Endothelial cell of umbilical vein (primary cell): ENCODE measurements at regions not wholly inside any gene's neighbourhood (a gene's known extent, or its start where the extent isn't known, plus 50 kb on each side); places are given as distances from the start of the nearest gene placed in this dataset.

Source experiments
- BruUV-seq: library from RNA; stranded (reverse); fragments of 400-500 nt; replicated peaks from 2 replicates; lab custom pipeline; 2021; lab: Mats Ljungman, UMichigan
- CTCF ChIA-PET: fragments of 300-600, 350-600 bp; sonication (Branson Sonifier 250); formaldehyde crosslinking; loops from one replicate; lab custom pipeline; 2021; ENCODE audit warnings: antibody characterized with exemption, inconsistent platforms; lab: Charles Lee
- POLR2A ChIA-PET: fragments of 300-600, 350-600 bp; sonication (Branson Sonifier 250); formaldehyde crosslinking; loops from one replicate; lab custom pipeline; 2021; ENCODE audit warnings: antibody characterized with exemption, inconsistent platforms; lab: Charles Lee
- DNase-seq: peaks from one replicate; pipeline ENCODE4 v3.0.0-alpha.2; 2011; ENCODE audit warnings: low read depth, low spot score
- FAIRE-seq: peaks from 2 replicates; lab custom pipeline; 2011; peaks lifted over from hg19 to GRCh38; lab: Jason Lieb, UNC
- H2AFZ ChIP-seq: 2 replicates; pipeline ENCODE4 v1.6.0; 2012; ENCODE audit warnings: low read depth, low read length, control low read depth, inconsistent platforms
- H3K27ac ChIP-seq: 2 replicates; pipeline ENCODE4 v1.5.1; 2011; ENCODE audit warnings: low read depth, mild to moderate bottlenecking, control low read depth, low read length, moderate library complexity; ENCODE audit not compliant: insufficient read depth
- H3K27me3 ChIP-seq, 2 experiments: 2 replicates each; pipeline versions ENCODE4 v1.6.0 to v1.6.1; 2011; ENCODE audit warnings: low read length in 2 of 2, mixed read lengths in 1 of 2; ENCODE audit not compliant: control insufficient read depth in 2 of 2, insufficient read depth in 2 of 2
- H3K36me3 ChIP-seq, 2 experiments: 2 replicates in 1 of 2; 3 replicates in 1 of 2; pipeline ENCODE4 v1.5.1; 2011; ENCODE audit warnings: low read length in 2 of 2, mild to moderate bottlenecking in 1 of 2, moderate library complexity in 1 of 2; ENCODE audit not compliant: control insufficient read depth in 2 of 2, insufficient read depth in 2 of 2; ENCODE audit errors: extremely low read depth in 1 of 2
- H3K4me1 ChIP-seq: 3 replicates; pipeline ENCODE4 v1.5.1; 2011; ENCODE audit warnings: mild to moderate bottlenecking, low read length; ENCODE audit not compliant: control insufficient read depth, insufficient read depth; ENCODE audit errors: extremely low read depth
- H3K4me2 ChIP-seq: 2 replicates; pipeline ENCODE4 v1.6.1; 2011; ENCODE audit warnings: low read length, control low read depth, mixed read lengths; ENCODE audit not compliant: insufficient read depth
- H3K4me3 ChIP-seq, 3 experiments: fragments of 200-600 bp in 1 of 3; sonication (generic), shearing (Covaris generic) in 1 of 3; replicated peaks in 1 of 3; 2 replicates each; pipeline ENCODE4 v1.5.1; 2011 to 2016; ENCODE audit warnings: control low read depth in 3 of 3, low read length in 3 of 3, mild to moderate bottlenecking in 2 of 3, inconsistent platforms in 1 of 3, low read depth in 1 of 3, moderate library complexity in 1 of 3; ENCODE audit not compliant: insufficient read depth in 1 of 3
- H3K79me2 ChIP-seq: 2 replicates; pipeline ENCODE4 v1.6.0; 2012; ENCODE audit warnings: low read length, inconsistent platforms; ENCODE audit not compliant: control insufficient read depth, insufficient read depth
- H3K9ac ChIP-seq: replicated peaks from 2 replicates; pipeline ENCODE3; 2011; ENCODE audit warnings: low read length, control low read depth; ENCODE audit not compliant: insufficient read depth; ENCODE audit errors: extremely low read depth
- H3K9me1 ChIP-seq: replicated peaks from 3 replicates; pipeline ENCODE4 v1.6.0; 2011; ENCODE audit warnings: mild to moderate bottlenecking, low read length; ENCODE audit not compliant: control insufficient read depth, insufficient read depth; ENCODE audit errors: extremely low read depth
- H3K9me3 ChIP-seq: replicated peaks from 2 replicates; pipeline ENCODE4 v1.5.1; 2012; ENCODE audit warnings: low read length, inconsistent platforms; ENCODE audit not compliant: control insufficient read depth, insufficient read depth
- H4K20me1 ChIP-seq: replicated peaks from 2 replicates; pipeline ENCODE3; 2011; ENCODE audit warnings: mild to moderate bottlenecking, low read length; ENCODE audit not compliant: control insufficient read depth, insufficient read depth; ENCODE audit errors: extremely low read depth
- CTCF ChIP-seq, 2 donors: IDR thresholded peaks; 1 replicate in 1 of 2; 2 replicates in 1 of 2; pipeline ENCODE4 v1.5.1; 2011; ENCODE audit warnings: low read length in 2 of 2, mild to moderate bottlenecking in 2 of 2, moderate library complexity in 2 of 2, control low read depth in 1 of 2, inconsistent platforms in 1 of 2, low read depth in 1 of 2; ENCODE audit not compliant: insufficient read depth in 1 of 2; ENCODE audit errors: extremely low read depth in 1 of 2
- EZH2 ChIP-seq: IDR thresholded peaks from 2 replicates; pipeline ENCODE4 v1.6.1; 2012; ENCODE audit warnings: borderline replicate concordance, low read depth, mild to moderate bottlenecking, moderate library complexity, low read length, inconsistent platforms; ENCODE audit not compliant: severe bottlenecking
- FOS ChIP-seq: IDR thresholded peaks from 2 replicates; pipeline ENCODE4 v1.6.1; 2011; ENCODE audit warnings: mild to moderate bottlenecking, low read length, moderate library complexity, borderline replicate concordance; ENCODE audit not compliant: insufficient read depth
- GATA2 ChIP-seq: IDR thresholded peaks from 2 replicates; pipeline ENCODE4 v1.7.0; 2011; ENCODE audit warnings: low read depth, mild to moderate bottlenecking, moderate library complexity, mixed read lengths, low read length; ENCODE audit not compliant: insufficient read length, insufficient read depth
- JUN ChIP-seq: IDR thresholded peaks from 2 replicates; pipeline ENCODE4 v1.6.1; 2011; ENCODE audit warnings: borderline replicate concordance, low read depth; ENCODE audit not compliant: insufficient read length, insufficient read depth
- MAX ChIP-seq: IDR thresholded peaks from 2 replicates; pipeline ENCODE4 v1.6.1; 2011; ENCODE audit not compliant: insufficient read depth, insufficient read length
- MYC ChIP-seq: IDR thresholded peaks from one replicate; pipeline ENCODE4 v1.6.1; 2011; ENCODE audit warnings: mild to moderate bottlenecking, low read depth, low read length
- POLR2A ChIP-seq: IDR thresholded peaks from 2 replicates; pipeline ENCODE4 v1.6.1; 2012; ENCODE audit warnings: low read depth, mild to moderate bottlenecking, control low read depth, low read length
- POLR2AphosphoS5 ChIP-seq: IDR thresholded peaks from 2 replicates; pipeline ENCODE4 v1.6.1; 2012; ENCODE audit warnings: low read depth, mild to moderate bottlenecking, control low read depth, low read length, moderate library complexity; ENCODE audit not compliant: insufficient read depth
- dilution Hi-C: fragments of 300-500 bp; cut with MboI; formaldehyde crosslinking; loops from one replicate; pipeline ENCODE4 v1.15.0; 2019; ENCODE audit warnings: low sequenced_read_pairs; ENCODE audit not compliant: extremely low pct_ligation_motif_present
- intact Hi-C: fragments of 100-400 bp; cut with micrococcal nuclease; formaldehyde crosslinking; loops from one replicate; pipeline ENCODE4 v1.10.0; 2022

- no peaks in the 10 kb centered on the region for H4K20me1 ChIP-seq
- no peaks in the 10 kb centered on the region for H3K9me3 ChIP-seq
- dilution Hi-C loops (no loop called here), intact Hi-C loops (no loop called here)
- no peaks in the 10 kb centered on the region for H3K36me3 ChIP-seq
- no peak overlapping the region for H3K4me3 ChIP-seq
- no peaks in the 10 kb centered on the region for H3K27me3 ChIP-seq
- no peaks in the 10 kb centered on the region for H3K4me1 ChIP-seq
- BruUV-seq, result no TSS peak
- no peak overlapping the region for H3K27ac ChIP-seq
- H2AFZ ChIP-seq, result no peak overlapping the region
- no peak for FAIRE-seq
- H3K79me2 ChIP-seq, result no peaks in the 10 kb centered on the region
- H3K4me2 ChIP-seq, result no peak overlapping the region
- POLR2A ChIA-PET, result no interaction called here
- H3K9me1 ChIP-seq, result no peaks in the 10 kb centered on the region
- no peak for TF ChIP-seq POLR2AphosphoS5
- no peak for TF ChIP-seq FOS
- TF ChIP-seq MYC, result no peak
- no peak for TF ChIP-seq POLR2A
- TF ChIP-seq MAX, result no peak
- TF ChIP-seq CTCF (IDR thresholded peaks at IDR 0.05; ENCODE audit: extremely low read depth in 1 of 2, insufficient read depth in 1 of 2, low read depth in 1 of 2, low read length in 2 of 2), result no peak
- TF ChIP-seq JUN, result no peak
- TF ChIP-seq EZH2, result no peak
- TF ChIP-seq GATA2, result no peak
- CTCF ChIA-PET, result no interaction called here
- DNase-seq, result no peak
- H3K9ac ChIP-seq, result no peak overlapping the region
Observed at GRCh38 chr11:37320921-37321320, 722.9 kb upstream of the RAG2 start.
